Peyer's patch (tissue), 4 donors: ENCODE measurements at regions not wholly inside any gene's neighbourhood (a gene's known extent, or its start where the extent isn't known, plus 50 kb on each side); places are given as distances from the start of the nearest gene placed in this dataset.

Source experiments
- DNase-seq, 3 donors: peaks; one replicate each; pipeline ENCODE4 v3.0.0-alpha.2; 2017 to 2019
- H3K27ac ChIP-seq, 4 donors: fragments of 200-600 bp; sonication (generic); one replicate each; pipeline ENCODE4 v1.5.1; 2016 to 2019
- H3K27me3 ChIP-seq, 2 donors: fragments of 200-600 bp; sonication (generic); one replicate each; pipeline ENCODE4 v1.5.1; 2019
- H3K36me3 ChIP-seq, 3 donors: fragments of 200-600 bp; sonication (generic); one replicate each; pipeline ENCODE4 v1.5.1; 2016 to 2019
- H3K4me1 ChIP-seq, 4 donors: fragments of 200-600 bp; sonication (generic); one replicate each; pipeline ENCODE4 v1.5.1; 2016 to 2019
- H3K4me3 ChIP-seq, 4 donors: fragments of 200-600 bp; sonication (generic); 1 replicate in 3 of 4; 2 replicates in 1 of 4; pipeline ENCODE4 v1.5.1; 2016 to 2019; ENCODE audit warnings: mild to moderate bottlenecking in 1 of 4
- H3K9me3 ChIP-seq, 4 donors: fragments of 200-600 bp; sonication (generic); one replicate each; pipeline ENCODE4 v1.5.1; 2016 to 2019; ENCODE audit warnings: mild to moderate bottlenecking in 1 of 4
- CTCF ChIP-seq, 6 experiments: fragments of 450-650 bp in 4 of 6; fragments of 200-600 bp in 2 of 6; sonication (generic) in 1 of 6; IDR thresholded peaks; one replicate each; pipeline ENCODE4 v1.5.1; 2017 to 2019; ENCODE audit warnings: antibody characterized with exemption in 6 of 6, mild to moderate bottlenecking in 3 of 6, moderate library complexity in 1 of 6
- POLR2A ChIP-seq, 2 donors: fragments of 450-650 bp; IDR thresholded peaks; one replicate each; pipeline ENCODE4 v1.5.1; 2017; ENCODE audit warnings: antibody characterized with exemption in 2 of 2, mild to moderate bottlenecking in 2 of 2, moderate library complexity in 2 of 2

- Histone ChIP-seq H3K36me3 (no peaks in the 10 kb centered on the region), H3K4me3 (no peak overlapping the region), H3K9me3 (no peaks in the 10 kb centered on the region), H3K27me3 (no peaks in the 10 kb centered on the region), H3K4me1 (peaks cover 0 to 12% (median 0%) of the 10 kb centered on the region in 4 donors), H3K27ac (no peak overlapping the region)
- TF ChIP-seq POLR2A (IDR thresholded peaks at IDR 0.05) = no peak
- TF ChIP-seq CTCF (IDR thresholded peaks at IDR 0.05) = no peak
- DNase-seq = no peak
These were observed 69.1 kb downstream of the SOX1 start for GRCh38 chr13:112136095-112136494.

GRCh38 chr13:112137144-112137543 is 70.2 kb downstream of the SOX1 start:
- no peak for DNase-seq
- Histone ChIP-seq H3K27me3 (no peaks in the 10 kb centered on the region), H3K27ac (no peak overlapping the region), H3K9me3 (no peaks in the 10 kb centered on the region), H3K36me3 (no peaks in the 10 kb centered on the region), H3K4me3 (no peak overlapping the region), H3K4me1 (peaks cover 0 to 12% (median 0%) of the 10 kb centered on the region in 4 donors)
- TF ChIP-seq CTCF (IDR thresholded peaks at IDR 0.05) (no peak), POLR2A (IDR thresholded peaks at IDR 0.05) (no peak)

- no peak overlapping the region for H3K4me3 ChIP-seq
- H3K9me3 ChIP-seq = no peaks in the 10 kb centered on the region
- H3K27me3 ChIP-seq = no peaks in the 10 kb centered on the region
- H3K36me3 ChIP-seq = no peaks in the 10 kb centered on the region
- TF ChIP-seq POLR2A (IDR thresholded peaks at IDR 0.05) (no peak), CTCF (IDR thresholded peaks at IDR 0.05) (no peak)
- no peak overlapping the region for H3K27ac ChIP-seq
- DNase-seq = no peak
- no peaks in the 10 kb centered on the region for H3K4me1 ChIP-seq
These were observed 73.4 kb downstream of the SOX1 start for GRCh38 chr13:112140366-112140765.

- Histone ChIP-seq H3K9me3 (no peaks in the 10 kb centered on the region), H3K36me3 (no peaks in the 10 kb centered on the region), H3K27ac (no peak overlapping the region), H3K27me3 (no peaks in the 10 kb centered on the region), H3K4me1 (no peaks in the 10 kb centered on the region), H3K4me3 (no peak overlapping the region)
- DNase-seq = no peak
- TF ChIP-seq CTCF (IDR thresholded peaks at IDR 0.05) (no peak), POLR2A (IDR thresholded peaks at IDR 0.05) (no peak)
These were observed 74.9 kb downstream of the SOX1 start for GRCh38 chr13:112141643-112142400.

GRCh38 chr13:112142401-112142930 is 75.5 kb downstream of the SOX1 start:
- Histone ChIP-seq H3K4me3 (no peak overlapping the region), H3K4me1 (no peaks in the 10 kb centered on the region), H3K9me3 (no peaks in the 10 kb centered on the region), H3K36me3 (no peaks in the 10 kb centered on the region), H3K27me3 (no peaks in the 10 kb centered on the region), H3K27ac (no peak overlapping the region)
- DNase-seq = no peak
- TF ChIP-seq POLR2A (IDR thresholded peaks at IDR 0.05) = no peak
- TF ChIP-seq CTCF (IDR thresholded peaks at IDR 0.05) = no peak
